Glutamatergic neuron (in vitro differentiated cells): ENCODE measurements at regions not wholly inside any gene's neighbourhood (a gene's known extent, or its start where the extent isn't known, plus 50 kb on each side); places are given as distances from the start of the nearest gene placed in this dataset.

Source experiments
- DNase-seq: peaks from one replicate; pipeline ENCODE4 v3.0.0; 2022
- H3K27ac Mint-ChIP-seq: one replicate; pipeline ENCODE4 v1.8.0; 2020; ENCODE audit warnings: mild to moderate bottlenecking, mixed read lengths, inconsistent platforms; ENCODE audit not compliant: unreplicated experiment
- H3K27me3 Mint-ChIP-seq: one replicate; pipeline ENCODE4 v1.8.0; 2020; ENCODE audit warnings: mild to moderate bottlenecking, moderate library complexity, mixed read lengths, inconsistent platforms; ENCODE audit not compliant: unreplicated experiment
- H3K36me3 Mint-ChIP-seq: one replicate; pipeline ENCODE4 v1.8.0; 2020; ENCODE audit warnings: mild to moderate bottlenecking, mixed read lengths, inconsistent platforms; ENCODE audit not compliant: unreplicated experiment
- H3K4me1 Mint-ChIP-seq: one replicate; pipeline ENCODE4 v1.8.0; 2020; ENCODE audit warnings: mild to moderate bottlenecking, low read depth, mixed read lengths, inconsistent platforms; ENCODE audit not compliant: unreplicated experiment
- H3K4me3 Mint-ChIP-seq: one replicate; pipeline ENCODE4 v1.8.0; 2020; ENCODE audit warnings: mild to moderate bottlenecking, mixed read lengths, inconsistent platforms; ENCODE audit not compliant: unreplicated experiment
- H3K9me3 Mint-ChIP-seq: one replicate; pipeline ENCODE4 v1.8.0; 2020; ENCODE audit warnings: mild to moderate bottlenecking, moderate library complexity, mixed read lengths, inconsistent platforms; ENCODE audit not compliant: unreplicated experiment
- TF ChIP-seq, protein P1 (sequence below): fragments of 200-600 bp; sonication (generic); IDR thresholded peaks from one replicate; pipeline ENCODE4 v1.5.0; 2021; ENCODE audit not compliant: partially characterized antibody, unreplicated experiment

DNA sequence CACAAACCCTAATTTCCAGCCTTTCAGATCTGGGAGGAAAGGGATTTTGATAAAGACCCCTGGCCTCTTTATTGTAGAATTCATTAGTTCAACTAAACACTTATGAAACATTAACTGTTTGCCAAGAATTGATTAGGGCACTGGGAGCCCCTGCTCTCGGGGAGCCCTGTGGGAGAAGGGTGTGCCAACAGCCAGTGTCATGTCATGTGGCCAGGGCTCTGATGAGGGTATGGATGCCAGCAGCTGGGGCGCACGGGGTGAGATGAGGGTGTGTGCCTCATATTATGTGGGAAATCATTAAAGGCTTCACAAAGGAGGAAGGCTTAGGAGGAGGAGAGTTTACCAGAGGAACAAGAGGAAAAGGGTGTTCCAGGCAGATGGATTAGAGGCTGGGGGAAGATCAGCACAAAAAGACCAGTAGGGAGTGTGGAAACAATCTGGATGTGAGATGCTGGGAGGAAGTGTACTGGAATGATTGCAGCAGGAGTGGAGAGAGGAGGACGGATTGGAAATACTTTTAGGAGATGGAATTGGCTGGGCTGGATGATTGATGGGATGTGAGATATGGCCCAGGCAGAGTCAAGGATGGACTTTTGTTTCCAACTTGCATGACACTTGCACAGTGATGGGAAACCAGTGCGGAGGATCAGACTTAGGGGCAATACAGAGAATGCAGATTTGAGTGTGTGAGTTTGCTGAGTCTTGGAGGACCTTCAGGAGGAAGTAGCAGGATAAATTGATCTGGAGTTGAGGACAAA is 137.8 kb downstream of the CSNK2A3 start:
- Mint-ChIP-seq H3K9me3 (no peaks in the 10 kb centered on the region), H3K27me3 (peaks cover 4% of the 10 kb centered on the region), H3K4me3 (no peak overlapping the region), H3K36me3 (no peaks in the 10 kb centered on the region), H3K4me1 (peaks cover 6% of the 10 kb centered on the region), H3K27ac (no peak overlapping the region)
- TF ChIP-seq, protein P1, sequence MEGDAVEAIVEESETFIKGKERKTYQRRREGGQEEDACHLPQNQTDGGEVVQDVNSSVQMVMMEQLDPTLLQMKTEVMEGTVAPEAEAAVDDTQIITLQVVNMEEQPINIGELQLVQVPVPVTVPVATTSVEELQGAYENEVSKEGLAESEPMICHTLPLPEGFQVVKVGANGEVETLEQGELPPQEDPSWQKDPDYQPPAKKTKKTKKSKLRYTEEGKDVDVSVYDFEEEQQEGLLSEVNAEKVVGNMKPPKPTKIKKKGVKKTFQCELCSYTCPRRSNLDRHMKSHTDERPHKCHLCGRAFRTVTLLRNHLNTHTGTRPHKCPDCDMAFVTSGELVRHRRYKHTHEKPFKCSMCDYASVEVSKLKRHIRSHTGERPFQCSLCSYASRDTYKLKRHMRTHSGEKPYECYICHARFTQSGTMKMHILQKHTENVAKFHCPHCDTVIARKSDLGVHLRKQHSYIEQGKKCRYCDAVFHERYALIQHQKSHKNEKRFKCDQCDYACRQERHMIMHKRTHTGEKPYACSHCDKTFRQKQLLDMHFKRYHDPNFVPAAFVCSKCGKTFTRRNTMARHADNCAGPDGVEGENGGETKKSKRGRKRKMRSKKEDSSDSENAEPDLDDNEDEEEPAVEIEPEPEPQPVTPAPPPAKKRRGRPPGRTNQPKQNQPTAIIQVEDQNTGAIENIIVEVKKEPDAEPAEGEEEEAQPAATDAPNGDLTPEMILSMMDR = no peak
- no peak for DNase-seq

DNA sequence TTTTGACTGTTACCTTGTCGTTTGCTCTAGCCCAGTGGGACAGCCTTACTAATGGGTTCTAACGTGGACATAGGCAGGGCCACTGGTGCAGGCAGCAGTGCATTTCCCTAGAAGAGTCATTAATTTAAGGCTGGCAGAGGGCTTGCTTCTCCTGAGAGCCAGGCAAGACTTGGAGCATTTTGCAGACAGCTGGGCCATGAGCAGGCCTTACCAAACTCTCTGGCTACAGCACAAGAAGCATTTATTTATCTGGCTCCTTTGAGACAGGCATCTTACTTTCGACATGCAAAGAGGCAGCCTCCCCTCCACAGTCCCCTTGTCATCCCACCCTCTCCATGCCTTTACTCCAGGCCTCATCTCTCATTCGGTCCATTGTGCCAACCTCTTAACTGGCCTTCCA is 139.9 kb downstream of the CSNK2A3 start:
- peaks cover 6% of the 10 kb centered on the region for H3K4me1 Mint-ChIP-seq
- H3K27me3 Mint-ChIP-seq = peaks cover 6% of the 10 kb centered on the region
- TF ChIP-seq, protein P1 = no peak
- no peak for DNase-seq
- H3K9me3 Mint-ChIP-seq = no peaks in the 10 kb centered on the region
- no peak overlapping the region for H3K27ac Mint-ChIP-seq
- no peaks in the 10 kb centered on the region for H3K36me3 Mint-ChIP-seq
- H3K4me3 Mint-ChIP-seq = no peak overlapping the region

GRCh38 chr11:11211888-11212287 is 141.2 kb downstream of the CSNK2A3 start:
- TF ChIP-seq, protein P1 = no peak
- peaks cover 6% of the 10 kb centered on the region for H3K27me3 Mint-ChIP-seq
- no peaks in the 10 kb centered on the region for H3K9me3 Mint-ChIP-seq
- H3K36me3 Mint-ChIP-seq = no peaks in the 10 kb centered on the region
- peaks cover 6% of the 10 kb centered on the region for H3K4me1 Mint-ChIP-seq
- H3K27ac Mint-ChIP-seq = no peak overlapping the region
- no peak overlapping the region for H3K4me3 Mint-ChIP-seq
- DNase-seq = no peak

GRCh38 chr11:11211186-11211585 is 141.9 kb downstream of the CSNK2A3 start:
- no peak for DNase-seq
- Mint-ChIP-seq H3K4me3 (no peak overlapping the region), H3K4me1 (peaks cover 6% of the 10 kb centered on the region), H3K27ac (no peak overlapping the region), H3K9me3 (no peaks in the 10 kb centered on the region), H3K36me3 (no peaks in the 10 kb centered on the region), H3K27me3 (peaks cover 6% of the 10 kb centered on the region)
- TF ChIP-seq, protein P1 = no peak

- peaks cover 6% of the 10 kb centered on the region for H3K4me1 Mint-ChIP-seq
- no peaks in the 10 kb centered on the region for H3K9me3 Mint-ChIP-seq
- H3K27me3 Mint-ChIP-seq = peaks cover 6% of the 10 kb centered on the region
- H3K36me3 Mint-ChIP-seq = no peaks in the 10 kb centered on the region
- DNase-seq = no peak
- H3K4me3 Mint-ChIP-seq = no peak overlapping the region
- TF ChIP-seq, protein P1 = no peak
- no peak overlapping the region for H3K27ac Mint-ChIP-seq
Observed at GRCh38 chr11:11210446-11210845, 142.6 kb downstream of the CSNK2A3 start.
